ENCODE measurements at regions not wholly inside any gene's neighbourhood (a gene's known extent, or its start where the extent isn't known, plus 50 kb on each side); places are given as distances from the start of the nearest gene placed in this dataset.

DNA sequence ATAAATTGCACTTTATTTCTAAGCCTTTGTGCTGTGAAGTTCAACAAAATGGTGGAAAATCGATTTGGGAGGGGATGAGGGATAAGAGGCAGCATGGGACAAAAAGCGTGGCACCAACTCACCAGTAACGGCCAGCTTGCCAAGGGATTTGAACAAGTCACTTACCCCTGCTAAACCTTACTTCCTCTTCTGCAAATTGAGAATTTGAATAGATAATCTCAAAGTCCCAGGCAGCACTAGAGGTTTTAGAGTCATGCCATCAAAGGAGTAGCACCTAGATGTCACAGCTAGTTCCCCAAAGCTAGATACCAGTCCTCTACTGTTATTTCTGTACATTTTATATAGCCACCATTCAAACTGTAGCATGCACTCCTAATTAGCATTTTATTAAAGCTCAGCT, 83.7 kb upstream of the VRK2 start:
- Histone ChIP-seq H2BK12ac (ENCODE audit: insufficient read length, low read depth, low read length) (no peak overlapping the region), H4K91ac (ENCODE audit: insufficient read length, low read depth, low read length) (no peak overlapping the region), H3K56ac (ENCODE audit: insufficient read length, low read depth, low read length) (no peak overlapping the region), H2BK20ac (ENCODE audit: low read depth, low read length, poor library complexity, severe bottlenecking) (no peak overlapping the region), H3K14ac (ENCODE audit: insufficient read depth, low read length) (no peak overlapping the region), H4K20me1 (ENCODE audit: control insufficient read depth, insufficient read depth, insufficient read length) (no peaks in the 10 kb centered on the region), H3K4ac (ENCODE audit: low read depth, low read length) (no peak overlapping the region), H3T11ph (ENCODE audit: low read length) (no peak overlapping the region), H3K4me1 (ENCODE audit: insufficient read depth, low read length) (no peaks in the 10 kb centered on the region), H3K27ac (ENCODE audit: insufficient read length, low read depth, low read length) (no peak overlapping the region), H2AFZ (ENCODE audit: low read length) (no peak overlapping the region), H3K4me2 (ENCODE audit: insufficient read depth, insufficient read length, low read length) (no peak overlapping the region), H2BK15ac (ENCODE audit: low read depth, low read length) (no peak overlapping the region), H4K5ac (ENCODE audit: insufficient read length, low read depth, low read length) (no peak overlapping the region), H3K23ac (ENCODE audit: insufficient read length, low read depth, low read length) (no peak overlapping the region), H4K8ac (replicated peaks; ENCODE audit: insufficient read length, low read depth, low read length) (no peak overlapping the region), H3K9me3 (ENCODE audit: control insufficient read depth, low read depth, low read length) (no peaks in the 10 kb centered on the region), H3K79me2 (ENCODE audit: insufficient read depth, low read length) (no peaks in the 10 kb centered on the region), H3K79me1 (ENCODE audit: insufficient read depth, low read depth, low read length, poor library complexity, severe bottlenecking) (no peaks in the 10 kb centered on the region), H2BK5ac (ENCODE audit: insufficient read length, low read length) (no peak overlapping the region), H2BK120ac (ENCODE audit: low read depth, low read length, poor library complexity, severe bottlenecking) (no peak overlapping the region), H3K23me2 (ENCODE audit: insufficient read length, low read depth, low read length, poor library complexity, severe bottlenecking) (no peaks in the 10 kb centered on the region), H2AK5ac (ENCODE audit: insufficient read length, low read length) (no peak overlapping the region), H3K18ac (ENCODE audit: insufficient read length, low read depth, low read length) (no peak overlapping the region), H3K9ac (ENCODE audit: extremely low read depth, insufficient read length, low read length) (no peak overlapping the region), H3K27me3 (ENCODE audit: insufficient read depth, low read length) (no peaks in the 10 kb centered on the region)
- DNase-seq: no peak
- TF ChIP-seq, protein P1, sequence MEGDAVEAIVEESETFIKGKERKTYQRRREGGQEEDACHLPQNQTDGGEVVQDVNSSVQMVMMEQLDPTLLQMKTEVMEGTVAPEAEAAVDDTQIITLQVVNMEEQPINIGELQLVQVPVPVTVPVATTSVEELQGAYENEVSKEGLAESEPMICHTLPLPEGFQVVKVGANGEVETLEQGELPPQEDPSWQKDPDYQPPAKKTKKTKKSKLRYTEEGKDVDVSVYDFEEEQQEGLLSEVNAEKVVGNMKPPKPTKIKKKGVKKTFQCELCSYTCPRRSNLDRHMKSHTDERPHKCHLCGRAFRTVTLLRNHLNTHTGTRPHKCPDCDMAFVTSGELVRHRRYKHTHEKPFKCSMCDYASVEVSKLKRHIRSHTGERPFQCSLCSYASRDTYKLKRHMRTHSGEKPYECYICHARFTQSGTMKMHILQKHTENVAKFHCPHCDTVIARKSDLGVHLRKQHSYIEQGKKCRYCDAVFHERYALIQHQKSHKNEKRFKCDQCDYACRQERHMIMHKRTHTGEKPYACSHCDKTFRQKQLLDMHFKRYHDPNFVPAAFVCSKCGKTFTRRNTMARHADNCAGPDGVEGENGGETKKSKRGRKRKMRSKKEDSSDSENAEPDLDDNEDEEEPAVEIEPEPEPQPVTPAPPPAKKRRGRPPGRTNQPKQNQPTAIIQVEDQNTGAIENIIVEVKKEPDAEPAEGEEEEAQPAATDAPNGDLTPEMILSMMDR (conservative IDR thresholded peaks at IDR 0.05): no peak
- Mint-ChIP-seq H3K27me3 (ENCODE audit: low read depth) (no peaks in the 10 kb centered on the region), H3K4me3 (no peak overlapping the region), H3K9me3 (no peaks in the 10 kb centered on the region), H3K36me3 (ENCODE audit: insufficient read depth in 1 of 3, low read depth in 3 of 3) (no peaks in the 10 kb centered on the region), H3K27ac (peak overlapping the region in 1 of 3 experiments; percentile 69; a peak in 1 of 7 replicates), H3K4me1 (peaks cover 14 to 15% of the 10 kb centered on the region in 2 experiments)
- WGBS (ENCODE audit: extremely low coverage, insufficient read length, low lambda C conversion rate): no CpG with 5 or more reads among the region's 3 CpGs

Data from H9 (cell line).